Left lobe of liver (tissue), 2 donors: ENCODE measurements at regions not wholly inside any gene's neighbourhood (a gene's known extent, or its start where the extent isn't known, plus 50 kb on each side); places are given as distances from the start of the nearest gene placed in this dataset.

Experiments used
- ATAC-seq: fragments of 200-7000 bp; cut with Tn5 transposase; one replicate; pipeline ENCODE4 v1.9.1; 2020; ENCODE audit warnings: mild to moderate bottlenecking, moderate library complexity
- DNase-seq: peaks from one replicate; pipeline ENCODE4 v3.0.0-alpha.2; 2020; ENCODE audit warnings: low spot score
- donor health status: DM: no; HTN: no; CAD: no; lungs with moderate emphysema.
- donor health status: DM: no; HTN: yes; CAD: no.

DNA sequence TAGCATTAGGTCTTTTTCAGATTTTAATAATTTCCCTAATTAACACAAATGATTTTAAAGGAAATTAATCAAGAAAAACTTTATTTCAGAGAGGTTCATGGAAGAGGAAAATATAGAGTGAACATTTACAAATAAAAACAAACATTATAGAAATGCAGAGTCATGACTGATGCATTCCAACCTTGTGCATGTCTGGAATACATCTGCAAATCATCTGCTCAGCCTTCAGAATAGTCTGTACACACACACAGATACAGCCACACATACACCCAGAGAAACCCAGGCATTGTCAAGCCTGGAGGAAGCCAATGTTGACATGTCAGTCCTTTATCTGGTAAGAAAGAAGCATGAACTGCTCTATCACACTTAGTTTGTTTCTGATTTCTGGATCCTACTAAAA lies 61.3 kb upstream of the NFKB1 start:
- ATAC-seq (peak; percentile 22), DNase-seq (no peak)

DNA sequence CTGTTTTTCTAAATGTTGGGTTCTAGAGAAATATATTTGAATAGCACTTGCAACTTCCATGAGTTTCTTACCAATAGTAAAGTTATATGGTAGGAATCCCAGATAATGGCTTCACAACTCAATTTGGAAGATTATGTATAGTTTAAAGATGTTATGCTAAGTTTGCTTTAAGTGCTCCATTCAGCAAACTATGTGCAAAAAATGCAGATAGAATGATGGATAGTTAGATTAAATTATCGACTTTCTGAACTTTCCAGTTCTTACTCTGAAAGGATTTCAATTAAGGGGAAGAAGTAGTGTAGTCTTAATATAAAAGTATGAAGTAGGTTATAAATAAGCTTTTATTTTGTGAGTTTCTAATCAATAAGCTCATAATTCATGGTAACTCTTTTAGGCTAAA lies 60.7 kb upstream of the NFKB1 start:
- ATAC-seq = no peak

DNA sequence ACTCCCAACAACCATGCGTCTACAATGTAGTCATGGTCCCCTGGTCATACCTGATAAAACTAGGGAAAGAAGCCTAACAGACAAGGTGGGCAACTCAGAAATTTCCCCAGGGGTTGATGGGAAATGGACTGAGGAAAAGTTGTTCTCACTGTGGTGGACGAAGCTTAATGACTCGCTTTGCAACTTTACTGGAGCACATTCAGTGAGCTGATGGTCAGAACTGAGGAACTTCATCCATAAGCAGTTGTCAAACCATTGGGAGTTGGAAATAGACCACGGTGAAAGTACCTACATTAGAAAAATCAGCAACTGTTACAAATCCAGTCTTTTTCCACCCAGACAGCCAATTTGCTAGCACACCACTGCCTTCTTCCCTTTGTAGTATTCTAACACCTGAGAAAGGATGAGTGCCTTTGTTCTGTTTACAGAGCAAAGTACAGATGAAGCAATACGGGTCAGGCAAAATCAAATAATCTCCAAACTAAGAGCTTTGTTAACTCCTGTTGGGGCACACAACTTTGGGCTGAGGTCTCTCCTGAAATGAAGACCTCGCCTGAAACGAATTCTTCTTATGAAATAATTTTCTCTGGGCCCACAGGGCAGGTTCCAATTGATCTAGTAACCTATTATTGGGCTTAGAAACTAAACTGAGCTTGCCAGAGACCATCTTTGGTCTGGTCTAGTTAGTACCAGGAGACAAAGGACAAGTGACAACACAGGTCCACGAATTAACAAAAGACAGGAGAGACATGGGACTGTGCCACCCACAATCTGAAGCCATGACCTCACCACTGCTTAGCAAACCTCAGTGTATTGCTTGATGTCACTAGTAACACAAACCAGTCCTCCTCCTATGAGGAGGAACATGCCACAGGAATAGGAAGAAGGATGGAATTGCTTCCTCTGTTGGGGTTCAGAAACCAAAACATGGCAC lies 58.9 kb upstream of the NFKB1 start:
- peak; percentile 52 for DNase-seq
- ATAC-seq = peak; percentile 84

More for the DNA sequence above, 60.7 kb upstream of the NFKB1 start:
- DNase-seq = no peak

DNA sequence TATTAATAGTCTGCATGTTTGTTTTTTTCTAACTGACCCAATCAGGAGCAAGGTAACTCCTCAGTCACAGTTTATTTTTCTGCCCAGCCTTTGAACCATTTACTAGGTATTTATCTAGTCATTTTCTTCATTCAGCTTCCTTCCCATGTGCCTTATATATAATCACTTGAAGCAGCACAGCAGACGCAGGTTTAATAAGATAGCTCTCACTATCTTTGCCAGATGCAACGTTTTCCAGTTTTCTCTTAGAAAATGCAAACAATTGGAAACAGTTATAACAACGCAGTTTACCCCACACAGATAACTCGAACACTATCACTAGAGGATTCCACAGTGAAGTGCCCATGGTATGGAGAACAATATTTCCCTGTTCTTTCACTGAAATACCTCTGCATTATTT lies 56.4 kb upstream of the NFKB1 start:
- ATAC-seq = peak; percentile 10
- DNase-seq = no peak

DNA sequence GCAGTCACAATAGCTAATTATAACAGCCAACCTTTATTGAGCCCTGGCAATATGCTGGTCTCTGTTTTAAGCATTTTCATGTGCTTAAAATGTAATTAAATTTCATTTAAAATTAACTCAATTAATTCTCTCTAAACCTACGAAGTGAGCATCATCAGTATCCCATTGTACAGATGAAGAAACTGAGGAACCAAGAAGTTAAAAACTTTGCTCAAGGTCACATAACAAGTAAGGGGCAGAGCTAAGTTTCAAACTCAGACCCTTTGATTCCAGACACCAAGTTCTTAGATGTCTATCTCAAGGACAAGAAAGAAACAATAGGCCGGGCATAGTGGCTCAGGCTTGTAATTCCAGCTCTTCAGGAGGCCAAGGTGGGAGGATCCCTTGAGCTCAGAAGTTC lies 55.9 kb upstream of the NFKB1 start:
- ATAC-seq (no peak), DNase-seq (no peak)

DNA sequence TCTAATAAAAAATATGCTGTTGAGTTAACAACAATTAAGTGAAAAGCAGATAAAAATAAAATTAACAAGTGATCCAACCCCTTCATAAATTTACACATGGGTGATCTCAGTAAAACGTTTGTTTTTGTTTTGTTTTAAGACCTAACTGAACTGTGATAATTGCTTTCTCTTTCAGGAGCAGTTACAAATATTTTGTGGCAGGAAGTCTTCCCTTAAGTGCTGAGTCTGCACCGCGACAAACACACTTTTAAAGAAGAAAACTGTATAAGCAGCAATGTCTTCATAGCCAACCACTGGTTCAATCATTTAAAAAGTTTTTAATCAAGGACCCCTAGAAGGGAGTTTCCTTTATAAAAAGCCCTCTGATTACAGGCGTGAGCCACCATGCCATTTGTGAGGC lies 53.7 kb upstream of the NFKB1 start:
- no peak for ATAC-seq
- DNase-seq = no peak

DNA sequence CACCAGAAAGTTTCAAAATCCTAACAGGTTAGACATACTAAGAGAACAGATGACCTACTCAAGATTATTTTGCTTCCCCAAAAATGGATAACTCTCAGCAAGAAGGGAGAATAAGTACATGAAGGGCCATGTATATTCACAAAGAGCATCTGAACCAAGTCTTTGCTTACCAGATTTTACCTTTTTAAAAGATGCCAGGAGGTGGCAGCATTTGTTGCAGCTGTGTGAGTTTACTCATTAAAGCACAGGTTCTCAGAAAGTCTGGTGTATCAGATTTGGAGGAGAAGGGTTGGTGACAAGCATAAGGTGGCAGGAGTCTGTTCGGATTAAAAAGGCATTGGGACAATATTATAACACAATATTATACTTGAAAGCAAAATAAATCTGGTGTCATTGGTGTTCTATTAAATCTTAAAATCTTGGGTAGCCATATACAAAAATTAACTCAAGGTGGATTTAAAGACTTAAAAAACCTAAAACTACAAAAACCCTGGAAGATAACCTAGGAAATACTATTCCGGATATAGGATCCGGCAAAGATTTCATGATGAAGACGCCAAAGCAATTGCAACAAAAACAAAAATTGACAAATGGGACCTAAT lies 51.3 kb upstream of the NFKB1 start:
- DNase-seq = no peak
- peak; percentile 95 for ATAC-seq

DNA sequence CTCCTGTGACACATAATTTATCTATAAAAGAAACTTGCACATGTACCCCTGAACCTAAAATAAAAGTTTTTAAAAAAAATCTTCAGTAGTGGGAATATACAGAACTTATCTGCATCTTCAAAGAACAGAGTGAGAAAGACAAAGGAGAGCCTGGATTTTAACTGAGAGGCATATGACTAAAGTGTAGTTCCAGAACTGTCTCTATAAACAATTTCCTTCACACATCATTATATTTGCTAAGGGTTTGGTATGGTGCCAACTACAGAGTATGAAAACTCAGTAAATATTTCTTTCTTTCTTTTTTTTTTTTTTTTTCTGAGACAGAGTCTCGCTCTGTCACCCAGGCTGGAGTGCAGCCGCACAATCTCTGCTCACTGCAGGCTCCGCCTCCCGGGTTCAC lies 49.9 kb upstream of the NFKB1 start:
- ATAC-seq = no peak
- no peak for DNase-seq
